SK-N-SH (cell line): ENCODE measurements at regions not wholly inside any gene's neighbourhood (a gene's known extent, or its start where the extent isn't known, plus 50 kb on each side); places are given as distances from the start of the nearest gene placed in this dataset.

Source experiments
- CTCF ChIA-PET: fragments of 300-600, 350-600 bp; formaldehyde crosslinking; extraction: SDS; loops from one replicate; lab custom pipeline; 2021; lab: Yijun Ruan, JAX
- POLR2A ChIA-PET: fragments of 350-600 bp; sonication (Branson Sonifier 250); formaldehyde crosslinking; extraction: SDS; loops from one replicate; lab custom pipeline; 2020; ENCODE audit warnings: antibody characterized with exemption, inconsistent platforms; lab: Yijun Ruan, JAX
- DNase-seq: peaks from one replicate; pipeline ENCODE4 v3.0.0; 2012
- H2AFZ ChIP-seq: fragments of 200-600 bp; sonication (generic); 2 replicates; pipeline ENCODE4 v1.8.1; 2016; ENCODE audit warnings: antibody characterized with exemption, mild to moderate bottlenecking, low read depth
- H3F3A ChIP-seq: fragments of 200-600 bp; sonication (generic); replicated peaks from 2 replicates; pipeline ENCODE3; 2016; ENCODE audit warnings: antibody characterized with exemption, mild to moderate bottlenecking; ENCODE audit not compliant: insufficient read depth
- H3K27ac ChIP-seq, 2 experiments: fragments of 200-500 bp in 1 of 2; fragments of 200-600 bp in 1 of 2; sonication (Bioruptor generic) in 1 of 2; sonication (generic), shearing (Covaris generic) in 1 of 2; 2 replicates each; pipeline versions ENCODE4 v1.5.1 to v1.6.1; 2014 to 2016; ENCODE audit warnings: low read depth in 2 of 2, inconsistent platforms in 1 of 2, low read length in 1 of 2, mild to moderate bottlenecking in 1 of 2, mixed read lengths in 1 of 2
- H3K27me3 ChIP-seq: fragments of 200-600 bp; sonication (generic), shearing (Covaris generic); 2 replicates; pipeline ENCODE4 v1.6.1; 2016; ENCODE audit warnings: mixed run types; ENCODE audit not compliant: insufficient read depth
- H3K36me3 ChIP-seq, 2 experiments: fragments of 200-500 bp in 1 of 2; fragments of 200-600 bp in 1 of 2; sonication (Bioruptor generic) in 1 of 2; sonication (generic) in 1 of 2; replicated peaks in 1 of 2; 2 replicates each; pipeline versions ENCODE3 to v1.5.1; 2014 to 2016; ENCODE audit warnings: low read length in 1 of 2, mild to moderate bottlenecking in 1 of 2; ENCODE audit not compliant: insufficient read depth in 2 of 2, control insufficient read depth in 1 of 2
- H3K4me1 ChIP-seq, 2 experiments: fragments of 200-500 bp in 1 of 2; fragments of 200-600 bp in 1 of 2; sonication (Bioruptor generic) in 1 of 2; sonication (generic), shearing (Covaris generic) in 1 of 2; 2 replicates each; pipeline versions ENCODE4 v1.5.1 to v1.6.1; 2014 to 2016; ENCODE audit warnings: low read depth in 1 of 2, low read length in 1 of 2, mixed run types in 1 of 2; ENCODE audit not compliant: insufficient read depth in 2 of 2, control insufficient read depth in 1 of 2
- H3K4me2 ChIP-seq: fragments of 200-600 bp; sonication (generic), shearing (Covaris generic); 2 replicates; pipeline ENCODE4 v1.6.1; 2017; ENCODE audit warnings: mixed run types
- H3K4me3 ChIP-seq, 2 experiments: fragments of 200-500 bp in 1 of 2; fragments of 200-600 bp in 1 of 2; sonication (Bioruptor generic) in 1 of 2; sonication (generic), shearing (Covaris generic) in 1 of 2; 2 replicates each; pipeline versions ENCODE4 v1.5.1 to v1.8.1; 2014 to 2016; ENCODE audit warnings: low read depth in 2 of 2, inconsistent platforms in 1 of 2, low read length in 1 of 2, mild to moderate bottlenecking in 1 of 2, mixed read lengths in 1 of 2, moderate library complexity in 1 of 2
- H3K79me2 ChIP-seq: fragments of 200-600 bp; sonication (generic); 2 replicates; pipeline ENCODE4 v1.8.1; 2017; ENCODE audit warnings: mild to moderate bottlenecking; ENCODE audit not compliant: insufficient read depth
- H3K9ac ChIP-seq: fragments of 200-600 bp; sonication (generic); 2 replicates; pipeline ENCODE4 v1.6.1; 2017; ENCODE audit warnings: mixed run types
- H3K9me2 ChIP-seq: fragments of 200-600 bp; sonication (generic); 2 replicates; pipeline ENCODE4 v1.6.1; 2017; ENCODE audit warnings: mixed run types
- H3K9me3 ChIP-seq: fragments of 200-600 bp; sonication (generic); 2 replicates; pipeline ENCODE4 v1.6.1; 2017; ENCODE audit warnings: mixed run types, mild to moderate bottlenecking, moderate library complexity
- H4K20me1 ChIP-seq: fragments of 200-600 bp; sonication (generic); 2 replicates; pipeline ENCODE4 v1.6.1; 2017; ENCODE audit warnings: mild to moderate bottlenecking, mixed run types; ENCODE audit not compliant: insufficient read depth
- CHD2 ChIP-seq: fragments of 150-350 bp; IDR thresholded peaks from 2 replicates; pipeline ENCODE4 v1.6.1; 2018; ENCODE audit warnings: low read length; ENCODE audit not compliant: partially characterized antibody
- EP300 ChIP-seq, 2 experiments: IDR thresholded peaks; 2 replicates each; pipeline versions ENCODE4 v1.4.0 to v1.6.1; 2012; ENCODE audit warnings: borderline replicate concordance in 1 of 2, low read depth in 1 of 2, low read length in 1 of 2
- FOSL2 ChIP-seq: IDR thresholded peaks from 2 replicates; pipeline ENCODE4 v1.4.0; 2012; ENCODE audit warnings: low read depth, mild to moderate bottlenecking, moderate library complexity, borderline replicate concordance
- JUND ChIP-seq: IDR thresholded peaks from 2 replicates; pipeline ENCODE4 v1.4.0; 2012
- MEF2A ChIP-seq: IDR thresholded peaks from 2 replicates; pipeline ENCODE4 v1.4.0; 2012; ENCODE audit warnings: low read depth, borderline replicate concordance
- PBX3 ChIP-seq: IDR thresholded peaks from 2 replicates; pipeline ENCODE4; 2012
- TCF12 ChIP-seq: IDR thresholded peaks from 2 replicates; pipeline ENCODE4 v1.4.0; 2012
- TEAD4 ChIP-seq: IDR thresholded peaks from 2 replicates; pipeline ENCODE4 v1.4.0; 2012; ENCODE audit warnings: mild to moderate bottlenecking, borderline replicate concordance; ENCODE audit not compliant: insufficient read depth
- USF2 ChIP-seq: fragments of 150-350 bp; IDR thresholded peaks from 2 replicates; pipeline ENCODE4 v1.6.1; 2017; ENCODE audit warnings: antibody characterized with exemption, low read length, low read depth, borderline replicate concordance
- WGBS: methylation state at CpG from one replicate; pipeline ENCODE4 v1.1.6; 2017; ENCODE audit warnings: low lambda C conversion rate; 5-methylcytosine and 5-hydroxymethylcytosine counted together

DNA sequence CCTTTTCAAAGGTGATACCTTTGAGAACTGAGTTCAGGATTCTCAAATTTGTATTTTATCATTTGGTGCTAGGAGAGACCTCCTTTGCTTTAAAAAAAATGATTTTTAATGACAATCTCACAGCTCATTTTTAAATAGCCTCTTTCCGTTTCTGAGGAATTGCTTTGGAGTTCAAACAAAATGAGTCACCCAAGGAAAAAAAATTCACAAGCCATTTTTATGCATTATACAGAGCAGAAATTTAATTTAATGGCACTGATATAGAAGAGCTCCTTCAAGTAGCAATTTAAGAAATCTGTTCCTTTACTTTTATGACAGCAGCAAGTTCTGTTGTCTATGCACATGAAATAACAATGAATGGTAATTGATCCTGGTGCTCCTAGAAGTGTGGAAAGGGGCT is 337.9 kb upstream of the KCNMB2 start:
- no peak for DNase-seq
- H3K9me3 ChIP-seq, result no peaks in the 10 kb centered on the region
- H3K4me3 ChIP-seq, result no peak overlapping the region
- no peaks in the 10 kb centered on the region for H3K36me3 ChIP-seq
- H3F3A ChIP-seq, result peaks cover 20% of the 10 kb centered on the region
- no peaks in the 10 kb centered on the region for H3K79me2 ChIP-seq
- 23% methylated on average over 1 of the region's 1 CpG for WGBS
- H3K27me3 ChIP-seq, result no peaks in the 10 kb centered on the region
- H3K27ac ChIP-seq, result peak overlapping the region in 1 of 2 experiments; percentile 31; a peak in 3 of 4 replicates
- H3K4me2 ChIP-seq, result peak overlapping the region; percentile 1; the same call in 1 of the 2 replicates
- peak overlapping the region; percentile 24; the same call in 1 of the 2 replicates for H2AFZ ChIP-seq
- H3K9me2 ChIP-seq, result no peaks in the 10 kb centered on the region
- CTCF ChIA-PET, result no interaction called here
- no peaks in the 10 kb centered on the region for H4K20me1 ChIP-seq
- TF ChIP-seq TEAD4 (peak; percentile 17; the same call in 1 of the 2 replicates), EP300 (IDR thresholded peaks at IDR 0.05; ENCODE audit: borderline replicate concordance in 1 of 2, low read depth in 1 of 2, low read length in 1 of 2) (0 out of 4 replicates have a peak, but pooled peaks of 1 of the 2 experiments have one; percentile 11), PBX3 (no peak), FOSL2 (peak; percentile 53; the same call in 1 of the 2 replicates), CHD2 (no peak), TCF12 (peak; percentile 14; the same call in 1 of the 2 replicates), MEF2A (no peak), JUND (peak; percentile 47; the same call in 1 of the 2 replicates)
- POLR2A ChIA-PET, result no interaction called here
- H3K4me1 ChIP-seq, result peaks cover 0 to 22% of the 10 kb centered on the region in 2 experiments; a peak in 3 of 4 replicates
- H3K9ac ChIP-seq, result no peak overlapping the region

DNA sequence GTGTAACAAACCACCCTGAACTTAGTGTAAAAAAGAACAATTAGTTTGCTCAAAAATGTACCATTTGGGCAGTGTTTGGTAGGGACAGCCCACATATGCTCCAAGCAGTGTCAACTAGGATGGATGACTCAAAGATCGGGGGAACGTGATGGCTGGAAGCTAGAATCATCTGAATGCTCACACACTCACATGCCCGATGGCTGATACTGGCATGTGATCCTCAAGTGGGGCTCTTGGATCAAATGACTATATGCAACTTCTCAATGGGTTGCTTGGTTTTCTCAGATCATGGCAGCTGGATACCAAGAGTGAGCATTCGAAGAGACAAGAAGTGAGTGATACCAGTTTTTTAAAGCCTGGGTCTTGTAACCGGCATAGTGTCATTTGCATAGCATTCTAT is 335.9 kb upstream of the KCNMB2 start:
- Histone ChIP-seq H3K4me1 (peaks cover 0 to 23% of the 10 kb centered on the region in 2 experiments; a peak in 3 of 4 replicates), H3K79me2 (no peaks in the 10 kb centered on the region), H3K9me3 (no peaks in the 10 kb centered on the region), H4K20me1 (no peaks in the 10 kb centered on the region), H3K27ac (peak overlapping the region in 1 of 2 experiments; percentile 97; a peak in 2 of 4 replicates), H2AFZ (no peak overlapping the region), H3K36me3 (no peaks in the 10 kb centered on the region), H3K4me3 (no peak overlapping the region), H3K9me2 (no peaks in the 10 kb centered on the region), H3K27me3 (no peaks in the 10 kb centered on the region), H3F3A (peaks cover 20% of the 10 kb centered on the region), H3K4me2 (no peak overlapping the region), H3K9ac (no peak overlapping the region)
- CTCF ChIA-PET, result interaction anchor here (0.8 kb wide), 1 partner anchor 128 kb away, joined by 3 read pairs; no protein-coding TSS in a partner anchor
- POLR2A ChIA-PET, result no interaction called here
- TF ChIP-seq USF2 (no peak), PBX3 (no peak)
- DNase-seq, result no peak
- 88% methylated on average over 4 of the region's 5 CpGs for WGBS
